HG02981 (cell line): ENCODE measurements at regions not wholly inside any gene's neighbourhood (a gene's known extent, or its start where the extent isn't known, plus 50 kb on each side); places are given as distances from the start of the nearest gene placed in this dataset.
A peak's percentile ranks its signal among the peaks of the same experiment; 100 is the strongest.

ENCODE experiments used
- ATAC-seq: cut with Tn5 transposase; IDR thresholded peaks from one replicate; pipeline ENCODE4 v1.9.1; 2021; ENCODE audit warnings: mild to moderate bottlenecking, moderate library complexity; ENCODE audit not compliant: unreplicated experiment

GRCh38 chr13:106384516-106384915 is 150.9 kb downstream of the EFNB2 start:
- no peak for ATAC-seq

GRCh38 chr13:106383791-106384190 is 151.7 kb downstream of the EFNB2 start:
- ATAC-seq, result no peak

- ATAC-seq, result no peak
Observed at GRCh38 chr13:106382534-106382933, 152.9 kb downstream of the EFNB2 start.

- ATAC-seq, result no peak
Observed at GRCh38 chr13:106381091-106381490, 154.4 kb downstream of the EFNB2 start.

- no peak for ATAC-seq
Observed at GRCh38 chr13:106377931-106378662, 157.4 kb downstream of the EFNB2 start.

GRCh38 chr13:106377341-106377740 is 158.1 kb downstream of the EFNB2 start:
- no peak for ATAC-seq

GRCh38 chr13:106376401-106377112 is 158.9 kb downstream of the EFNB2 start:
- ATAC-seq, result no peak

GRCh38 chr13:106375085-106375484 is 160.4 kb downstream of the EFNB2 start:
- no peak for ATAC-seq

GRCh38 chr13:106374631-106375030 is 160.8 kb downstream of the EFNB2 start:
- ATAC-seq, result no peak

- peak; percentile 77 for ATAC-seq
Observed at GRCh38 chr13:106373989-106374572, 161.4 kb downstream of the EFNB2 start.

- ATAC-seq, result peak; percentile 60
Observed at GRCh38 chr13:106373304-106373988, 162.0 kb downstream of the EFNB2 start.

- peak; percentile 36 for ATAC-seq
Observed at GRCh38 chr13:106372199-106373155, 163.0 kb downstream of the EFNB2 start.

- no peak for ATAC-seq
Observed at GRCh38 chr13:106371024-106371423, 164.4 kb downstream of the EFNB2 start.

- ATAC-seq, result no peak
Observed at GRCh38 chr13:106369858-106370257, 165.6 kb downstream of the EFNB2 start.

GRCh38 chr13:106369091-106369490 is 166.4 kb downstream of the EFNB2 start:
- no peak for ATAC-seq

GRCh38 chr13:106367361-106367971 is 168.0 kb downstream of the EFNB2 start:
- ATAC-seq, result no peak

- no peak for ATAC-seq
Observed at GRCh38 chr13:106362707-106363106, 172.8 kb downstream of the EFNB2 start.

- no peak for ATAC-seq
Observed at GRCh38 chr13:106361621-106362020, 173.8 kb downstream of the EFNB2 start.

- ATAC-seq, result no peak
Observed at GRCh38 chr13:106357198-106357597, 178.3 kb downstream of the EFNB2 start.

GRCh38 chr13:106355866-106356265 is 179.6 kb downstream of the EFNB2 start:
- ATAC-seq, result no peak
